Stimulated activated CD4-positive, alpha-beta T cell treated with anti-CD3 and anti-CD28 coated beads, Interleukin-4, amount 100 ng/mL, for 24 hours (primary cell): ENCODE measurements at regions not wholly inside any gene's neighbourhood (a gene's known extent, or its start where the extent isn't known, plus 50 kb on each side); places are given as distances from the start of the nearest gene placed in this dataset.
"Not testable (repeated sequence)": the region's sequence is repeated elsewhere in the genome, so short reads cannot be mapped to it uniquely, and the experiment has no call there.

Experiments used
- DNase-seq: peaks from one replicate; pipeline ENCODE4 v3.0.0-alpha.2; 2020

DNA sequence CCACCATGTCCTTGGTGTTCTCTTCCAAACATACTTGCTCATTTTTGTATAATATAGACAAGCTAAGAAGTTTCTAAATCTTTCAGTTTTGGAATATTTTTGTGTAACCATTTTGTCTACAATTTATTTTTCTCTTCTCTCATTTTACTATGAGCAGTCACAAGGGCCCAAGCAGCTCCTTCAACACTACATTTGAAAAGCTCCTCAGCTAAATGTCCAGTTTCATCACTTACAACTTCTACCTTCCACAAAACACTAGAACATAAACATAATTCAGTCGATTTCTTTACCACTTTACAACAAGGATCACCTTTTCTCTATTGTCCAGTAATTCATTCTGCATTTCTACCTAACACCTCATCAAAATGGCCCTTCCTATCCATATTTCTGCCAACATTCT lies 554.4 kb downstream of the RAB28 start:
- no peak for DNase-seq

DNA sequence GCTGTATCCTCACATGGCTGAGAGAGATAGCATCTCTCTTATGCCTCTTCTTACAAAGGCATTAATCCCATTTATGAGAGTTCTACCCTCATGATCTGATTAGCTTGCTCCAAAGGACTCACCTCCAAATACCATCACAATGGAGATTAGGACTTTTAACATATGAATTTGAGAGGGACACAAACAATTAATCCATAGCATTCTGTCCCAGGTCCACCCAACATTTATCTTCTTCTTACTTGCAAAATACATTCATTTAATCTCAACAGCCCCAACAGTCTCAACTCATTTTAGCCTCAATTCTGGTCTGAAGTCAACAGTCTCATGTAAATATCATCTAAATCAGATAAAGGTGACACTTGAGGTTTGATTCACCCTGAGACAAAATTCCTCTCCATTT lies 555.4 kb downstream of the RAB28 start:
- DNase-seq = no peak

DNA sequence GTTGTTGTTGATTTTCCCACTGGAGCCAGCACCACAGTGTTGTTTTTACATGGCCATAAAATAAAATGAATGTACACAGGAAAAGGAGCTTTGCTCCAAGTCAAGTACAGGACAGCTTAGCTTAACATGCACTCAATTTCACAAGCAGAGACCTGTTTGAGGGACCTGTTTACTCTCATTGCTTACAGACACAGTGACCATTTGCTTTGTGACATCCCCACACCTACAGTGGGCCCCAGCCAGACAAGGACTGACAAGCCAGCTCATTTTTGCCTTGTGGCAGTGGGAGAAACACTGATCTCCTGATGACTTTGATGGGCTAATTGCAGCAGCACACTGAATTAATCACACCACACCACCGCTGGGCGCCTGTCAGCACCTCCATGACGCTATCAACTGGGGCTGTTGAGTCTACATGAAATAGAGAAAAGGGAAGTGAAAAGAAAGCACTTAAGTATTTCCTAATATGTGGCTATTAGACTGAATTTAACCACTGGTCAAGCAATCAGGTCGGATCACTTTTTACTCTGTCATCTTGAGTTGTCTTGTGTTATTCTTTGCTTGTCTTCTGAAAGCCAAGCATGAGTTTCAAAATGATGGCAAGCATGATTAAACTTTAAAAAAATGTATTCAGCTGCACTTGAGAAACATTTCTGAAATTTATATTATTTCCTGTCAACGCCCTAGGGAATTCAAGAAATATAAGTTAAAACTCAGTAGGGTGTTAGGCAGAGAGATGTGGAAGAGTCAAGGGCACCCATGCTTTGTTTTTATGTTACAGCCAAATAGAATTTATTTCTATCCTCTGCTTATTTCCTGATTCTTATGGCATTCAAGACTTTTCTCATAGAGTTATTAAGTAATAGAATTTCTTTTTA lies 557.7 kb downstream of the RAB28 start:
- no peak for DNase-seq

DNA sequence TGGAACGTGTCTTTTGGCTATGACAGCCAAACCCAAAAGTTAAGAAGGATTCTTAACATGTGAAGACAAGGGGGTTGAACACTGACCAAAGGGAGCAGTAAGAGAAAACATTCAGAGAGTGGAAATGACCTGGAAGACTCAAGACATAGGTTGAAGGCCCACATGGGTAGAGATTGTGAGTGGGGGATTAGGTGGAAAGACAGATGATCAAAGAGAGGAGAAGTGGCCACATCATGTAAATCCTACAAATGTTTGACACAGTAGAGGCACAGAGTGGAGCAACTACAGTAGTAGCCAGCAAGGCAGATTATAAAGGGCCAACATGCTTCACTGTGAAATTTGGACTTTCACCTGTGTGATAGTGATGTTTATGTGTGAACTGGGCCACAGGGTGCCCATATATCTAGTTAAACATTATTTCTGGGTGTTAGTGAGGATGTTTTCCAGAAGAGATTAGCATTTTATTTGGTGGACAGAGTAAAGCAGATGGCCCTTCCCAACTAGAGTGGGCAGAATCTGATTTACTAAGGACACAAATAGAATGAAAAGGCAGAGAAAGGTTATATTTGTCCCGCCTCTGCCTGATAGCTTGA lies 559.3 kb downstream of the RAB28 start:
- DNase-seq = no peak

DNA sequence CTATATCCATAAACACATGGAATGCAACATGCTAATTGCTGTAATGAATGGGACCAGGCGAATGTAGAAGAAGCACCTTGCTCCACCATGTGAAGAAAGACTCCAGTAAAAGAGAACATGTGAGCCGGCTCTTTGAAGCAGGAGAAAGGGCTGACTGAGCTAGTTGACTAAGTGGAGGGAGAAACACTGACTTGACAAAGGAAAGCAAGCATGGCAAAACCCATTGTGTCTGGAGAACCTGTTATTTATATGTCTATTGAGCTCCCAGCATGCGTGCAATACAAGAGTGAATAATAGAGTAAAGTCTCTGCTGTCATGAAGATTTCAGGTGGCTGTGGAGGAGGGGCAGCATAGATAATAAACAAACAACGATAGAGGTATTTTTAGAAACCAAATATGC lies 559.9 kb downstream of the RAB28 start:
- no peak for DNase-seq

DNA sequence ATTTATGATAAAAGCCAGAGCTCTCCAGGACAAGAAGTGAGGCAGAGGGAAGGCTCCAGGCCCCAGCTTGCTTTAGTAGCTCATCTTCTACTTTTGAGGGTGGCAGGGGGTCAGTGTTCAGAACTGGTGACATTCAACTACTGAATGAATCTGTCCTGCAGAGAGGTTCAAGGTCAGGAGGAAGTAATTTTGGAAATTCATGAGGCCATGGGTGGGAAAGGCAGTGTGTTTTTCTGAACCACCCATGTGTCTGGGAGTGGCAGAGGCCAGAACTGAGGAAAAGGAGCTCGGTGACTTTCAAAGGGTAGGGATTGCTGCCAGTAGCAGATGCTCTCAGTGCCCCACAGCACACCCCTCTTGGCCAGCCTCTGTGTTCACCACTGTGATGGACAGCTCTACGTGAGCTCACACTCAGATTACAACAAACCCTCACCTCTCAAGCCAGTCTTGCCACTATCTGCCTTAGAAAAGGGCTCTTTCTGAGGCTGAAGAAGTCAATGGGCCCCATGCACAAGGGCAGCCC lies 571.2 kb downstream of the RAB28 start:
- no peak for DNase-seq

DNA sequence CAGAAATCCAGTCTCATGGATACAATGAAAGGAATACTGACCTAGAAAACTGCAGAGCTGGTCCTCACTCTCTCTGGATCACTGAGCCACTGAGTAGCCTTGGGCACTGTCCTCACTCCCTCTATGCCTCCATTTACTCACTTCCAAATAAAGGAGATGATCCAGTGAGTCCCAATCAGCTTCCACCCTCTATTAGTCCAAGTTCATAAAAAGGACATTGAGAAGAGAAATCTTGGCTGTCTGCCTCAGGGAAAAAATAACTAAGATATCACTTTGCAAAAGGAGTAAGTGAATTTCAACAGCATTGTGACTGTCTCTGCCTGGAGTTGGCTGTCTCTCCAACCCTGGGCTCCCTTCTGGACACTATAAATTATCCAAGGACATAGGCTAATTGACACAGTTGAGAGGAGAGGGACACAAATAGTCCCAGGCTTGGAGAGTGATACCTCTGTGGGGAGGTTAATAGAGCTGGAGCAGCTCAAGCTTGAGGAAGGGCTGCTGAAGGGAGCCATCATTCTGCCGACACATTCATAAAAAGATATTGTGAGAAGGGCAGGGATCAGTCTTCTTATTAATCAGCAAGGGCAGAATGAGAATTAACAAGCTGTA lies 572.3 kb downstream of the RAB28 start:
- no peak for DNase-seq

DNA sequence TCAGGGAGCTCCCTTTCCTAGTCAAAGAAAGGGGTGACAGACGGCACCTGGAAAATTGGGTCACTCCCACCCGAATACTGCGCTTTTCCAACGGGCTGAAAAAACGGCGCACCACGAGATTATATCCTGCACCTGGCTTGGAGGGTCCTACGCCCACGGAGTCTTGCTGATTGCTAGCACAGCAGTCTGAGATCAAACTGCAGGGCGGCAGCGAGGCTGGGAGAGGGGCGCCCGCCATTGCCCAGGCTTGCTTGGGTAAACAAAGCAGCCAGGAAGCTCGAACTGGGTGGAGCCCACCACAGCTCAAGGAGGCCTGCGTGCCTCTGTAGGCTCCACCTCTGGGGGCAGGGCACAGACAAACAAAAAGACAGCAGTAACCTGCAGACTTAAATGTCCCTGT lies 580.5 kb downstream of the RAB28 start:
- DNase-seq = not testable (repeated sequence)

DNA sequence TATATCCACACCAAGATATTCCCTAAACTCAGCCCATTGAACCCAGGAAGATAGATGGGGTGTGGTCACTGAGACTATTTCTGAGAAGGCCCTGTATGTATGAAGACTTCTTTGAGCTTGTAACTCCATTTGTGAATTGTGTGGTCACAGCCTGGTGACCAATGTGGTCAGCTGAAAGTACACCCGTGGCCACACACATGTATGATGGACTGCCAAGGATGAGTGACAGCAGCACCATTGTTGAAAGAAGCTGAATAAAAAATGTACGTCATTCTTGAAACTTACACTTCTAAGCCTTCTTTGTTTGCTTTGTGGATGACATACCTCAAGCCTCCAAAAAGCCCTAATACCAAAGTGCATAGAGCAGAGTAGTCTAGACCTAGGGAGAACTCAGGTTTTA lies 581.4 kb downstream of the RAB28 start:
- DNase-seq = no peak

DNA sequence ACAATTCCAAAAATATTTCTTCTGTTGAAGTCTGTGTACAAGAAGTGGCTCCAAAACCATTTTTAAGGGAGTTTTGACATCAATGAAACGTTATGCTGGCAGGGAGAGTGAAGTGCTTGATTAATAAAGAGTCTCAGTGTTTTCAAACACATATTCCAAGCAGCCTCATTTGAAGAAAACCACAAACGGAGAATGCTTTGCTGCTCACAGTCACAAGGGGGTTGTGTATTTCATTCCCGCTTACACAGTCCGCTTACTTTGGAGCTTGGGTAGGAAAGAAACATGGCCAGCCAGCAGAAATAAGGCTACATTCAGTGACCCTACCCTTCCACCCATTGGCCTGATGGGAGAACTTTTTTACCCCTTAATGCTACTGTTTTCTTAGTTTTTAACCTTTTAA lies 586.2 kb downstream of the RAB28 start:
- DNase-seq = no peak

DNA sequence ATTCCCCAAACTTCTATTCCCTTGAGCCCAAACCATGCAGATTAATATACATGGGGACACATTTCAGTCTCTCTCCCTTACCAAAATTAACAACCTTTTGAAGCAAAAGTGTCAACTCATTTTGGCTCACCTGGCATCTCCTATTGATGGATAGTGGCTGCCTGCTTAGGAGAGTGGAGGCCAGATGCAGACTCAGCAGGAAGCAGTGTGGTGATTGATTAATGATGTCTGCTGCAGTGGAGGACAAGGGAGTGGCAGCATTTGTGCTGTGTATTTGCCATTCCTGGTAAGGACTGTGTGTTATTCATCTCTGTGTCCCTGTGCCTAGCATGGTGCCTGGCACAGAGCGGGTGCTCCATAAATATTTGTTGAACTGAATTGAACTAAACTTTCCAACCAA lies 590.1 kb downstream of the RAB28 start:
- no peak for DNase-seq

DNA sequence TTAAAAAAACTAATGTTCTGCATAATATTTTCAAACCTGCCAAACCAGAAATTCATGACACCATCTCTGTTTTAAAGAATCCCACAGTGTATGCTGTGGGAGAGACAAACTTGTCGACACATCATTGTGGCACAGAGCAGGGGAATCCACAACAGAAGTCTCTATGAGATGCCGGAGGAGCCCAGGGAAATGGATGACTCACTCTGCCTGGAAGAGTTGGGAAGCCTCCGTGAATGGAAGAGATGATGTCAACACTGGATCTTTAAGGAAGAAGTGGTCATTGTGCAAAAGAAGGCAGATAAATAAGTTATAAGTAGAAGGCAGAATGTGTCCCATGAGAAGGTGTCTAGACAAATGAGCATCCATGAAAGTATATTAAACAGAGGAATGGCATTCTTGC lies 595.1 kb downstream of the RAB28 start:
- DNase-seq = no peak

DNA sequence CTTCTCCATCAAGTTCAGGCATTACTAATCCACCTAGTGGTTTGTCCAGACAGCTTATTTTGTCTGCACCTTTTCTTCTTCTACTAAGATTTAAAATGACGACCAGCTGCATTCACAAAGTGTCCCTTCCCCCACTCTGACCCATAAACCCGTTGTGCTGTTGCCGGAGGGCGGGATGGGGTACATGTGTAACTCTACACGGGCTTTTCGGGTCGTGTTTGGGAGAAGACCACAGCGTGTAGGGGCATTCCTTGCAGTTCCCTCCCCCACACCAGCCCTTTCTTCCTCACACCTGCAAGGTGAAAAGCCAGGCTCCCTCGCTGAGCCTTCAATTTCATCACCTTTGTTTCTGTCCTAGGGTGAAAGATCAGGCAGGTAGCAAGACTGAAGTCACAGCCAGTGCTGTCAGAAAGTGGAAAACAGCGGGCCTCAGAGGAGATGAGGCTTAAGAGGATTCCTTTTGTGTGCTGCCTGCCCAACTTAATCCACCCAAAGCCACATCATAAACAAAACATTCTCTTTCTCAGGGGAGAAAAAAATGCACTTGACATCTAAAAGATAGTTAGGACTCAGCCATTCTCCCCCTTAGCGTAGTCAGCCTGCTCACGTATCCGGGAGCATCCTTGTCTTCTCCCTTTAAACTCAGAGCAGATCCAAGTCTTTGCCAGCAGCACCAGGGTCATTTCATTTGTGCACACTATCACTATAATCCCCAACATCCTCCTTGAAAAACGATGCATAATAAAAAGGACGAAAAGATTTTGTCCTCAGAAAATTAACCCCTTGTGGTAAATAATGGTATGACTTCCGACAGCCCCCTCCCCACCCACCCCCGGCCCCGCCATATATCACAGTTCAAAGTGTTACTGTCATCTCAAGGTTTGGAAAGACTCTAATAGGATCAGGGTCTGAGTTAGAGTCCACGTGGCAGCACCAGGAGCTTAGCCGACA lies 599.0 kb downstream of the RAB28 start:
- no peak for DNase-seq

DNA sequence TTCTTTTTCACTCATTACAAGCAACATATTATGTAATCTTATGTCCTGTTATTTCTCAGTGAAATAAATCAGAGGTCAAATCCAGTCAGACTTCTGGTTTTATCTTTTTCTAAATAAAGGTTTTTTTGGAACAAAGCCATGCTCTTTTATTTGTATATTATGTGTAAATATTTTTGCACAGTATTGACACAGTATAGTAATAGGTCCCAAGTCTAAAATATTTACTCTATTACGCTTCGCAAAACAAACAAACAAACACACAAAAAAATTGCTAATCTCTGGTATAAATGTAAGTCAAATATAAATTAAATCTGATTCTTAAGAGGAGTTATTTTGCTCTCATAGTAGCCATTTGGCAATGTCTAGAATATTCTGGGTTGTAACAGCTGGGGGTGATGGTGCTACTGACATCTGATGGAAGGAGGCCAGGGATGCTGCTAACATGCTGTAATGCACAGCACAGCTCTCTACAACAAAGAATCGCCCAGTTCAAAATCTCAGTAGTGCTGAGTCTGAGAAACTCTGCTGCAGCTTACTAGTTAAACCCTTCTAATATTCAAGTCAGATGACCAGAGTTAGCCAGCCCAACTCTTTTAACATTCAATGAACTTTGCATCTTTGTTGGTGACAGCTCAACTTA lies 602.1 kb downstream of the RAB28 start:
- DNase-seq = no peak

DNA sequence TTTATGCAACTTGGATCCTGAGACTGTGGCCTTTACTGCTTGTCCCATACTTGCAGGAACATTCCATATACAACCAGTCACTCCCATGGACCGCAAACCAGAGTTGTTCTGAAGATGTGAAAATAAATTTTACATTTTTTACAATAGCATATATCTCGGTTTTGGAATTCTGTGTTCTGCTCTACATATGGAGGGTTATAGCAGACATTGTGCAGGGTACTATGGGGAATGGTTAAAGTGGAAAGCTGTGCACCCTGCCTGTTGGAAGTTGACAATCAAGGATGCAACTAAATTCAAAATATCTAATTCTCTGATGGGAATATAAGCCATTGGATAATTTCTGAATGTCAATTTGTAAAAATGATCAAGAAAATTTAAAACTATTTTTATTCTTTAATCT lies 603.3 kb downstream of the RAB28 start:
- no peak for DNase-seq

DNA sequence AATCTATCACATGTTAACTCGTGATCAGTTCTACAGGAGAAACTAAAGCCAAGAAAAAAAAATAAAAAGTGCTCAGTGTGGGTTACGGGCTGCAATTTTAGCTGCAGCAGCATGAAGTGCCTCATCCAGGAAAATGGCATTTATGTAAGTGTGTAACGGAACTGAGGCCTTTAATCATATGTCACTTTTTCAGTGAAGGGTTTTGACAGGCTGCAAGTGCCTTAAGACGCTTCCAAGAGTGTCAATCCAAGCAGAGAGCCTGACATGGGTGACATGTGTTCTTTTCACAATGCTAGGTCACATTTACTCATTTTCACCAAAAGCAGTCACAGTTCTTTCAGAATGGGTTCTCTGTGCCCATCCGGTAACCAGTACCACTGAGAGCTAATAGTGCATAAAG lies 604.6 kb downstream of the RAB28 start:
- no peak for DNase-seq

DNA sequence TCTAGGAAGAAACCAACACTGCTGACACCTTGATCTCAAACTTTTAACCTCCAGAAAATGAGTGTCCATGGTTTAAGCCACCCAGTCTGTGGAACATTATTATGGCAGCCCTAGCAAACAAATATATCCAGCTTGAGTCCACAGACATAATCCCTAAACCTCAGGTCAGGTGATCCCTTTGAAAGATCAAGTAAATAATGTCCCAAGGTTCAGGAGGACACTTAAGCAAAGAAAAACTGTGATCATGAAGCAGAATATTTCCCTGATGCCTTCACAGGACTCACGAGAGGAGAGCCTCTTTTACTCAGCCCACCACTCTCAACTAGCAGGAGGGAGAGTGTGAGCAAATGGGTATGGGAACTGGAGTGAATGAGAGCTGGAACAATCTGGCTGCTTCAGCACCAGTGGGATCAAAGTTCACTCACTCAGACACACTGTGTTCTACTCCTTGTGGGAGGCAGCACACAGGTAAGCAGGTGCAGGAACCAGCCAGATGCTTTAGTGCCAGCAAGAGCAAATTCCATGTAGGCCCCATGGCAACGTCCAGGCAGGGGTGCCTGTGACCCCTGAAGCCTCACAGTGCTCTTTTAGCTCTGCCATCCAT lies 608.4 kb downstream of the RAB28 start:
- DNase-seq = no peak

DNA sequence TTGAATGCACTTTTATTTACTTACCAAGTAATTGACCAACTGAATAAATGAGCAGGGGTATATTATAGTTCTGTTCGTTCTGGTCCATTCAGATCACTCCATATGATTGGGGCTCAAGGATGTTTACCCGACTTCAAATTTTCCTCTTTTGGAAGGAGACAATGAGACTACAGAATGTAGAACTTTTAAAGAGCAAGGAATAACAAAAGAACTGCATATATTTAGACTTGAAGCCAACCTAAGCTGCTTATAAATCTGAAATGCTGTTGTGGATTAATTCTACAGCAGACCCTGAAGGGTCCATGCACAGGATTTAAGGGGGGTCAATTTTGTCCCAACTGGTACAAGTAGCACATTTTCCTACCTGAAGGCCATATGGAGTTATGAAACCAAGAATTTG lies 610.8 kb downstream of the RAB28 start:
- no peak for DNase-seq

DNA sequence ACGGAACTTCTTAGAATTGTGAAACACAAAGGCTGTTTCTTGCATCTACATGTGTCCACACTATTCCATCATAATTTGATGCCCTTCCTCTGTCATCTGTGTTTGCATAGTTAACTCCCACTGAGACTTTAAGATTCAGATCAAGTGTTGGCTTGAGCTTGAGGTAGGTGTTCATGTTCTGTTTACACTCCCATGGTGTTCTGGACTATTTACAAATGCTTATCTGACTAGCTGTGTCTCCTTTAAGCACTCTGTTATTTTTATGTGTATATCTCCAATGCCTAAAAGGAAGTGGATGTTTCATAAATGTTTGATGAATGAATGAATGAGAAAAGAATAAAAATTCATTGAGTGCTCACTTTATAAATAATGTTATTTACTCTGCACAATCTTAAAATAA lies 622.7 kb downstream of the RAB28 start:
- no peak for DNase-seq

DNA sequence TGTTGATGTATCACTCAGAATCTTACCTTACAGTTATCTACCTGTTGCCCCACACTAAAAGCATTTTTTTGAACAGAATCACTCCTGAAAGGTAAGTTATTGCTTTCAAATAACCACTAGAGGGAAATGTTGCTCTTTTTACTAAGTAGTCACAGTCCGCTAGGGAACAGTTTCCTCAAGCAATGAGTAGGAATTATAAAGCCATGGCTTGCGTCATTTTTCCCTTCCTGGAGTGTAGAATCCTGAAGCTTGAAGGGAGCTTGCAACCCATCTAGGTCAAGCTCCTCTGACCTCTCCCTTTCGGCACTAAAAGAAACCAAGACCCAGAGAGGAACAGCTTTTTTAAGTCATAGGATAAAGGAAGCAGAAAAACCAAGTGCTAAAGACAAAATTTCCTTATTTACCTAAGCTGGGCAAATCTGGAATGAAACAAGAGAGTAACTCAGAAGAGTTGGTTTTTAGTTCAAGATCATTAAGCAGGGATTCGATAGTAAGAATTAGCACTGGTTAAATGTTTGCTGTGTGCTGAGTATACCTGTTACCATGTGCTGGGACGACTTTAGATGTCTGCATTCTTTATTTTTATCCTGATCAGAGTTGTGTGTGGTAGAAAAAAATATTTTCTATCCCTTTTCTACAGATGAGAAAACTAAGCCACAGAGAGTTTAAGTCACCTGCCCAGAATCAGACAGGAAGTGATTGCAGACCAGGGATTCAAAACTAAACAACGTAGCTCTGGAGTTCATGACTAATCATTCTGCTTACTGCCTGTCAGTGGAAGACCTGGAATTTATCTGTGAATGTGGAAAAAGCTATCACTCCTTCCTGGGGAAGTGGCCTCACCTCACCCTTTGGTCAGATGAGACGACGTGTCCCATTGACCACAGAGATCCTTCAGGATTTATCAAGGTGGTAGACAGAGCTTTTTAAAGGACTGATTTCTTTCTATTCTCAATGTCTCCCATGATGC lies 631.5 kb downstream of the RAB28 start:
- DNase-seq = no peak

DNA sequence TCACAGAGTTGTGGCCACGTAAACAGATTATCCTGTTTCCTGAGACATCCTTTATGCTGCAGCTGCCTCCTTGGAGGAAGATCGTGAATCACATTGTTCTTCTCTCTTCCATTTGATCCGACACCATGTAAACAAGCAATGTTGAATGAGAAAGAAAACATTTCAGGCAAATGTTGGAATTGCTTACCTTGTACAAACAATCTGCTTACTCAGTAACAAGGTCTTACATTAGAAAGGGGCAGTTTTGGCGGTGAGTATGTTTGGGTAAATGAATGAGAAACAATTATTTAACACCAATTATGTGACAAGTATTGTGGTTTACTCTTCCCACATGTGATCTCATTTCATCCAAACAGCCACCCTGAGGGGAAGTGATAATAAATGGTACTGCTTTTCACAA lies 637.8 kb downstream of the RAB28 start:
- no peak for DNase-seq
